NCI-H1417 treated with DMSO at 0.1 percent for 48 hours (cell line): ENCODE measurements at regions not wholly inside any gene's neighbourhood (a gene's known extent, or its start where the extent isn't known, plus 50 kb on each side); places are given as distances from the start of the nearest gene placed in this dataset.
"Not testable (repeated sequence)": the region's sequence is repeated elsewhere in the genome, so short reads cannot be mapped to it uniquely, and the experiment has no call there.

ENCODE experiments used
- DNase-seq: peaks from one replicate; lab custom pipeline; 2025; lab: John Stamatoyannopoulos, UW

GRCh38 chr2:192958615-192959014 is 763.9 kb upstream of the TMEFF2 start:
- DNase-seq: not testable (repeated sequence)

- DNase-seq: no peak
These were observed 762.7 kb upstream of the TMEFF2 start for GRCh38 chr2:192957425-192957824.

- no peak for DNase-seq
These were observed 758.4 kb upstream of the TMEFF2 start for GRCh38 chr2:192953116-192953515.

- no peak for DNase-seq
These were observed 757.5 kb upstream of the TMEFF2 start for GRCh38 chr2:192952245-192952644.

GRCh38 chr2:192948316-192948715 is 753.6 kb upstream of the TMEFF2 start:
- DNase-seq: no peak

- DNase-seq: no peak
These were observed 752.6 kb upstream of the TMEFF2 start for GRCh38 chr2:192947352-192947751.

- DNase-seq: no peak
These were observed 746.0 kb upstream of the TMEFF2 start for GRCh38 chr2:192940767-192941166.

GRCh38 chr2:192932376-192932775 is 737.6 kb upstream of the TMEFF2 start:
- DNase-seq: no peak

- not testable (repeated sequence) for DNase-seq
These were observed 726.9 kb upstream of the TMEFF2 start for GRCh38 chr2:192921631-192922030.

GRCh38 chr2:192901446-192901845 is 706.7 kb upstream of the TMEFF2 start:
- no peak for DNase-seq

GRCh38 chr2:192899466-192899865 is 704.7 kb upstream of the TMEFF2 start:
- DNase-seq: no peak

GRCh38 chr2:192893976-192894375 is 699.2 kb upstream of the TMEFF2 start:
- DNase-seq: not testable (repeated sequence)

GRCh38 chr2:192888109-192888508 is 693.4 kb upstream of the TMEFF2 start:
- no peak for DNase-seq

GRCh38 chr2:192887337-192887736 is 692.6 kb upstream of the TMEFF2 start:
- peak; percentile 11 for DNase-seq

GRCh38 chr2:192886636-192887035 is 691.9 kb upstream of the TMEFF2 start:
- peak; percentile 8 for DNase-seq

- DNase-seq: peak; percentile 28
These were observed 690.9 kb upstream of the TMEFF2 start for GRCh38 chr2:192885569-192886160.

- no peak for DNase-seq
These were observed 682.4 kb upstream of the TMEFF2 start for GRCh38 chr2:192877159-192877558.

GRCh38 chr2:192876698-192877097 is 682.0 kb upstream of the TMEFF2 start:
- DNase-seq: no peak

GRCh38 chr2:192854706-192855105 is 660.0 kb upstream of the TMEFF2 start:
- DNase-seq: no peak

- DNase-seq: no peak
These were observed 659.3 kb upstream of the TMEFF2 start for GRCh38 chr2:192854031-192854430.

GRCh38 chr2:192828947-192829346 is 634.2 kb upstream of the TMEFF2 start:
- no peak for DNase-seq

GRCh38 chr2:192828175-192828574 is 633.4 kb upstream of the TMEFF2 start:
- no peak for DNase-seq

GRCh38 chr2:192827735-192828134 is 633.0 kb upstream of the TMEFF2 start:
- DNase-seq: no peak

GRCh38 chr2:192814376-192814775 is 619.6 kb upstream of the TMEFF2 start:
- no peak for DNase-seq

- DNase-seq: no peak
These were observed 618.6 kb upstream of the TMEFF2 start for GRCh38 chr2:192813341-192813740.
